Panc1 (cell line): ENCODE measurements at regions not wholly inside any gene's neighbourhood (a gene's known extent, or its start where the extent isn't known, plus 50 kb on each side); places are given as distances from the start of the nearest gene placed in this dataset.

Experiments
- ATAC-seq: fragments of 200-7000 bp; cut with Tn5 transposase; 2 replicates; pipeline ENCODE4 v1.9.1; 2020; ENCODE audit warnings: mild to moderate bottlenecking, moderate library complexity
- BruUV-seq: library from RNA; stranded (reverse); fragments of 400-500 nt; replicated peaks from 2 replicates; lab custom pipeline; 2021; lab: Mats Ljungman, UMichigan
- CTCF ChIA-PET: fragments of 300-600 bp; sonication (Branson Sonifier 250); formaldehyde crosslinking; loops from one replicate; lab custom pipeline; 2022; ENCODE audit warnings: antibody characterized with exemption; lab: Charles Lee
- POLR2A ChIA-PET: fragments of 300-600 bp; sonication (Branson Sonifier 250); formaldehyde crosslinking; loops from one replicate; lab custom pipeline; 2022; ENCODE audit warnings: antibody characterized with exemption; lab: Charles Lee
- DNase-seq: peaks from one replicate; pipeline ENCODE4 v3.0.0-alpha.2; 2010; ENCODE audit warnings: low read depth, low spot score
- H3K27ac ChIP-seq: 2 replicates; pipeline ENCODE4 v1.5.1; 2011; ENCODE audit warnings: mild to moderate bottlenecking, low read length, inconsistent platforms
- H3K27me3 ChIP-seq: fragments of 200-500 bp; sonication (Bioruptor generic); 2 replicates; pipeline ENCODE4 v1.6.0; 2014; ENCODE audit warnings: low read length, inconsistent platforms; ENCODE audit not compliant: control insufficient read depth, insufficient read depth
- H3K36me3 ChIP-seq: fragments of 200-500 bp; sonication (Bioruptor generic); 2 replicates; pipeline ENCODE4 v1.5.1; 2014; ENCODE audit warnings: inconsistent platforms, mild to moderate bottlenecking, low read length, moderate library complexity; ENCODE audit not compliant: control insufficient read depth, insufficient read depth
- H3K4me1 ChIP-seq: 2 replicates; pipeline ENCODE4 v1.5.1; 2011; ENCODE audit warnings: inconsistent platforms, mild to moderate bottlenecking, low read length, moderate library complexity; ENCODE audit not compliant: control insufficient read depth, insufficient read depth
- H3K4me3 ChIP-seq, 2 experiments: 2 replicates each; pipeline ENCODE4 v1.5.1; 2011 to 2012; ENCODE audit warnings: low read depth in 2 of 2, low read length in 2 of 2, mild to moderate bottlenecking in 2 of 2, inconsistent platforms in 1 of 2, moderate library complexity in 1 of 2
- H3K9me3 ChIP-seq: fragments of 200-500 bp; sonication (Bioruptor generic); 2 replicates; pipeline ENCODE4 v1.5.1; 2014; ENCODE audit warnings: low read depth, mild to moderate bottlenecking, inconsistent platforms, low read length, moderate library complexity; ENCODE audit not compliant: control insufficient read depth, insufficient read depth
- POLR2AphosphoS5 ChIP-seq: IDR thresholded peaks from 2 replicates; pipeline ENCODE4 v1.6.1; 2012; ENCODE audit warnings: mild to moderate bottlenecking, low read depth, low read length, moderate library complexity
- REST ChIP-seq, 2 experiments: IDR thresholded peaks; 2 replicates each; pipeline ENCODE4 v1.6.1; 2011 to 2012; ENCODE audit warnings: low read depth in 2 of 2, control low read depth in 1 of 2, low read length in 1 of 2, mild to moderate bottlenecking in 1 of 2, moderate library complexity in 1 of 2; ENCODE audit not compliant: insufficient read depth in 1 of 2
- SIN3A ChIP-seq: IDR thresholded peaks from 2 replicates; pipeline ENCODE4 v1.6.1; 2012; ENCODE audit warnings: low read depth, mild to moderate bottlenecking, low read length, moderate library complexity, borderline replicate concordance; ENCODE audit not compliant: insufficient read depth
- TCF7L2 ChIP-seq: IDR thresholded peaks from 2 replicates; pipeline ENCODE4 v1.6.1; 2011; ENCODE audit warnings: mild to moderate bottlenecking, low read depth, low read length, inconsistent platforms
- in situ Hi-C: cut with HindIII; loops from 2 replicates; pipeline ENCODE4 v1.10.0; 2016; ENCODE audit warnings: low sequenced_read_pairs, low pct_unique_long_range_greater_than_20kb
- intact Hi-C: fragments of 100-400 bp; cut with micrococcal nuclease; formaldehyde crosslinking; loops from one replicate; pipeline ENCODE4 v1.10.0; 2022; ENCODE audit not compliant: unreplicated experiment
- TF ChIP-seq, protein P1 (sequence below): fragments of 450-650 bp; IDR thresholded peaks from 2 replicates; pipeline ENCODE4 v1.5.1; 2017; ENCODE audit warnings: mild to moderate bottlenecking

- ChIA-PET CTCF (no interaction called here), POLR2A (no interaction called here)
- no TSS peak for BruUV-seq
- TF ChIP-seq, protein P1, sequence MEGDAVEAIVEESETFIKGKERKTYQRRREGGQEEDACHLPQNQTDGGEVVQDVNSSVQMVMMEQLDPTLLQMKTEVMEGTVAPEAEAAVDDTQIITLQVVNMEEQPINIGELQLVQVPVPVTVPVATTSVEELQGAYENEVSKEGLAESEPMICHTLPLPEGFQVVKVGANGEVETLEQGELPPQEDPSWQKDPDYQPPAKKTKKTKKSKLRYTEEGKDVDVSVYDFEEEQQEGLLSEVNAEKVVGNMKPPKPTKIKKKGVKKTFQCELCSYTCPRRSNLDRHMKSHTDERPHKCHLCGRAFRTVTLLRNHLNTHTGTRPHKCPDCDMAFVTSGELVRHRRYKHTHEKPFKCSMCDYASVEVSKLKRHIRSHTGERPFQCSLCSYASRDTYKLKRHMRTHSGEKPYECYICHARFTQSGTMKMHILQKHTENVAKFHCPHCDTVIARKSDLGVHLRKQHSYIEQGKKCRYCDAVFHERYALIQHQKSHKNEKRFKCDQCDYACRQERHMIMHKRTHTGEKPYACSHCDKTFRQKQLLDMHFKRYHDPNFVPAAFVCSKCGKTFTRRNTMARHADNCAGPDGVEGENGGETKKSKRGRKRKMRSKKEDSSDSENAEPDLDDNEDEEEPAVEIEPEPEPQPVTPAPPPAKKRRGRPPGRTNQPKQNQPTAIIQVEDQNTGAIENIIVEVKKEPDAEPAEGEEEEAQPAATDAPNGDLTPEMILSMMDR, result peak; percentile 56
- TF ChIP-seq REST (IDR thresholded peaks at IDR 0.05; ENCODE audit: insufficient read depth in 1 of 2, low read depth in 2 of 2, low read length in 1 of 2), result no peak
- Histone ChIP-seq H3K4me1 (no peaks in the 10 kb centered on the region), H3K27me3 (peaks cover 24% of the 10 kb centered on the region), H3K27ac (no peak overlapping the region), H3K36me3 (no peaks in the 10 kb centered on the region), H3K4me3 (no peak overlapping the region), H3K9me3 (no peaks in the 10 kb centered on the region)
- DNase-seq, result no peak
- in situ Hi-C loops (no loop called here), intact Hi-C loops (no loop called here)
- ATAC-seq, result no peak; the same call in 1 of the 2 replicates
Measured at GRCh38 chr6:168815229-168815628, 374.2 kb downstream of the SMOC2 start.

DNA sequence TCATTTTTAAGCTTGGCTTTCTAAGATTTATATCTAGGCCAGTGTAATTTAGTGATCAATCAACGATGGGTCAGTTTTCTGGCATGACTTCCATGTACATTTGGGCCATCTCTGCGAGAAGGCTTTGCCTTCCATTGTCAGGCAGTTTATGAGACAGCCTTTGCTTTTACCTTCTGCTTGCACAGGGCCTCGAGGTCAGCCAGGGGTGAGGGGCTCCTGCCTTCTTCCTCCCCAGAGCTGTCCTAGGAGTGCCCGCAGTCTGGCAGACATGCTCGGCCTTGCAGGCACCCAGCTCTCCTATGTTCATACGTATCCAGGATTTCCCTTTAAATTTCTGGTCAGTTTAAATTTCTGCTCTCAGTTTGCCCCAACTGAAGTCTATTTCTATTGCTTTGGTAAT is 367.2 kb downstream of the SMOC2 start:
- ATAC-seq (no peak), DNase-seq (no peak)
- no peak overlapping the region for H3K4me3 ChIP-seq
- no peaks in the 10 kb centered on the region for H3K4me1 ChIP-seq
- ChIA-PET CTCF (no interaction called here), POLR2A (no interaction called here)
- TF ChIP-seq TCF7L2 (no peak), REST (IDR thresholded peaks at IDR 0.05; ENCODE audit: insufficient read depth in 1 of 2, low read depth in 2 of 2, low read length in 1 of 2) (no peak), SIN3A (no peak), POLR2AphosphoS5 (no peak)
- TF ChIP-seq, protein P1, result no peak
- no peak overlapping the region for H3K27ac ChIP-seq
- H3K27me3 ChIP-seq, result peaks cover 26% of the 10 kb centered on the region
- H3K36me3 ChIP-seq, result no peaks in the 10 kb centered on the region
- intact Hi-C loops, result no loop called here
- BruUV-seq, result no TSS peak
- in situ Hi-C loops, result no loop called here
- H3K9me3 ChIP-seq, result no peaks in the 10 kb centered on the region
